Central memory CD8-positive, alpha-beta T cell (primary cell): ENCODE measurements at regions not wholly inside any gene's neighbourhood (a gene's known extent, or its start where the extent isn't known, plus 50 kb on each side); places are given as distances from the start of the nearest gene placed in this dataset.

Source experiments
- ATAC-seq: fragments of 150-1000 bp; cut with Tn5 transposase; replicated peaks from 2 replicates; pipeline ENCODE4 v1.10.0; 2022; ENCODE audit warnings: mild to moderate bottlenecking, moderate FRiP score, moderate number of reproducible peaks; ENCODE audit not compliant: poor library complexity, severe bottlenecking; ENCODE audit errors: extremely low read depth
- DNase-seq, 2 donors: peaks; one replicate each; pipeline ENCODE4 v3.0.0; 2021; ENCODE audit warnings: low spot score in 2 of 2
- H3K27ac Mint-ChIP-seq: one replicate; pipeline ENCODE4 v1.8.0; 2022; ENCODE audit warnings: low read depth, mild to moderate bottlenecking, moderate library complexity, mixed read lengths
- H3K27me3 Mint-ChIP-seq: one replicate; pipeline ENCODE4 v1.8.0; 2022; ENCODE audit warnings: mixed read lengths
- H3K36me3 Mint-ChIP-seq: one replicate; pipeline ENCODE4 v1.8.0; 2022; ENCODE audit warnings: mild to moderate bottlenecking, moderate library complexity, mixed read lengths; ENCODE audit not compliant: insufficient read depth
- H3K4me1 Mint-ChIP-seq: one replicate; pipeline ENCODE4 v1.8.0; 2022; ENCODE audit warnings: mixed read lengths
- H3K4me3 Mint-ChIP-seq: one replicate; pipeline ENCODE4 v1.8.0; 2022; ENCODE audit warnings: mild to moderate bottlenecking, moderate library complexity, mixed read lengths
- H3K9me3 Mint-ChIP-seq: one replicate; pipeline ENCODE4 v1.8.0; 2022; ENCODE audit warnings: mixed read lengths

DNA sequence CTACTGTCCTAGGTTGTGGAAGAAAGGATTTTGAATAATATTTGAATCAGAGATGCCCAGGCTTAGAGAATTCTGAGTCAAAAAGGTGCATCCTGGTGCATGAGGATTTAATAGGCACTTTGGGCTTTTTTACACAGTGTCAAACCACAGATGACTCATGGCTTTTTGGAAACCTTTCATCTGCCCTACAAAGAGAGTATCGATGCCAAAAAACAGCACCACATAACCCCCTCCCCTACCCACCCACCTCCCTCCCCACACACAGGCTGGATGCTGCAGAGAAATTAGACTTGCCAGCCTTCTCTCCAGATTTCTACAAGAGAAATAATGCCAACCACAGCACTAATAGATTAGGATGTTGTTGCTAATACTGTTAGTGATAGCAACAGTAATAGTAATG, 779.3 kb downstream of the NLGN4X start:
- Mint-ChIP-seq H3K4me3 (no peak overlapping the region), H3K27me3 (no peaks in the 10 kb centered on the region), H3K9me3 (no peaks in the 10 kb centered on the region), H3K4me1 (no peaks in the 10 kb centered on the region), H3K36me3 (no peaks in the 10 kb centered on the region), H3K27ac (no peak overlapping the region)
- ATAC-seq (no peak), DNase-seq (no peak)

DNA sequence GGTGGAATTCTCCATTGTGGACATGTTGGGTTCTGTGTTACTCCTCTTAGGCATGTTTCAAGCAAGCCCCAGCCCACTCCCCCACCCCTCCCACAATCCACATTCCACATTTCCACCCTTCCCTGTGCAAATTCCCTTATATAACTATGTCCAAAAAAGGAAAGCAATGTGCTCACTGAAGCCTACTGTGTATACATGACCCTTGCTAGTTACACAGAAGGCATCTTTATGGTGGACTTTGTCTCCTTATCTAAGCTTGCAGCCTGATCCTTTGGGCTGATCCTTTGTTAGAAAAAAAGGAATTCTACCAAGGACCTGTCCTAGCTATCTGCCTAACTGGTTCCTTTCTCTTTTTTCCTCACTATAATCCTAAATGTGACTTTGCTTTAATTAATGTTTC, 796.8 kb downstream of the NLGN4X start:
- DNase-seq (no peak), ATAC-seq (no peak)
- no peak overlapping the region for H3K27ac Mint-ChIP-seq
- no peaks in the 10 kb centered on the region for H3K27me3 Mint-ChIP-seq
- peaks cover 12% of the 10 kb centered on the region for H3K9me3 Mint-ChIP-seq
- H3K36me3 Mint-ChIP-seq: no peaks in the 10 kb centered on the region
- H3K4me3 Mint-ChIP-seq: no peak overlapping the region
- no peaks in the 10 kb centered on the region for H3K4me1 Mint-ChIP-seq

DNA sequence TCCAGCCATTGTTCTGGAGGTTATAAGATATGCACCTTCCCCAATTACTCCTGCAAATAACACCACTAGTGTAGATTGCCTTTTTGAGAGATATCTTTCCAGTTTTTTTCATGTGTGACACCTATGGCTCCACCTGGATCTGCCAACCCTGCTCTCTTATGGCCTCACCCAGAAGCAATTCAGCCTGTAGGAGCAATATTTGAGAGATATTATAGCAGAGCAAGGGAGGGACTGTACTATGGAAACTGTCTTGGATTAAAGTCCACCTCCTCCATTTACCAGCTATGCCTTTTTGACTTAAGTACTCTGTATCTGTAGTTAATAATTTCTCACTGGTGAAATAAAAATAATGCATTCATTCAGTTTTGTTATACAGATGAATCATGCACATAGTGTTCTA, 803.5 kb downstream of the NLGN4X start:
- H3K27me3 Mint-ChIP-seq: no peaks in the 10 kb centered on the region

DNA sequence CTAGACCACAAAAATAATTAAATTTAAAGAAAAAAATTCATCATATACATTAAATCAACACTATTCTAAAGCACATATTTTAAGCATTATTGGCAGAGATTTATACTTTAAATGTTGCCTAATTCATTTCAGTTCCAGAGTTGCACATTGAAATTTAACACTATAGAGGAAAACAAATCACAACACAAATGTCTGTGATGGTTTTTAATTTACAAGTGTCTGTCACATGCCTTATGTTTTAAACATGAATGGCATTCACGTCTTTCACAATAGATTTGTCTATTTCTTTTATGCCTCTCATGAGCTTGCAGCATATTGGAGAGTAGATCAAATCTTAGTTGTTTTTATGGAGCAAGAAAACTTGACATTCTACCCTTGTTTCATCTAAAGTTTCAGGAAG, 811.3 kb downstream of the NLGN4X start:
- H3K36me3 Mint-ChIP-seq: no peaks in the 10 kb centered on the region
- no peak overlapping the region for H3K4me3 Mint-ChIP-seq
- DNase-seq: no peak
- no peaks in the 10 kb centered on the region for H3K4me1 Mint-ChIP-seq
- H3K9me3 Mint-ChIP-seq: peaks cover 3% of the 10 kb centered on the region
- no peak overlapping the region for H3K27ac Mint-ChIP-seq
- ATAC-seq: no peak
- no peaks in the 10 kb centered on the region for H3K27me3 Mint-ChIP-seq

More for the DNA sequence above, 803.5 kb downstream of the NLGN4X start:
- DNase-seq (no peak), ATAC-seq (no peak)
- no peak overlapping the region for H3K4me3 Mint-ChIP-seq
- H3K4me1 Mint-ChIP-seq: no peaks in the 10 kb centered on the region
- H3K27ac Mint-ChIP-seq: no peak overlapping the region
- H3K9me3 Mint-ChIP-seq: peaks cover 13% of the 10 kb centered on the region
- no peaks in the 10 kb centered on the region for H3K36me3 Mint-ChIP-seq

DNA sequence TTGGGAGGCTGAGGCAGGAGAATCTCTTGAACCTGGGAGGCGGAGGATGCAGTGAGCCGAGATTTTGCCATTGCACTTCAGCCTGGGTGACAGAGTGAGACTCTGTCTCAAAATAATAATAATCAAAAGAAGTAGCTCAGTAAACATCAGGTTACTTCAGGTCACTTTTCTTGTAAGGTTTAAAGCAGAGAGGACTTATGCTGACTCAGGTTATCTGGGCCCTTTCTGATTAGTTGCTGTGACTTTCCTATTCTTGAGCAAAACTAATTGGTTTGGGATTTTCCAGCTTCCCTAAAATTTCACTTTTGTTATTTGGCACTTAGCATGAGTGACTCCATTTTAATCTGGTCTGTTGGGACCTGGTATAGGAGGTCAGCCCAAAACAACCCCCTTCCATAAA, 812.9 kb downstream of the NLGN4X start:
- DNase-seq (no peak), ATAC-seq (no peak)
- H3K4me3 Mint-ChIP-seq: no peak overlapping the region
- no peak overlapping the region for H3K27ac Mint-ChIP-seq
- peaks cover 5% of the 10 kb centered on the region for H3K9me3 Mint-ChIP-seq
- H3K27me3 Mint-ChIP-seq: no peaks in the 10 kb centered on the region
- H3K4me1 Mint-ChIP-seq: no peaks in the 10 kb centered on the region
- no peaks in the 10 kb centered on the region for H3K36me3 Mint-ChIP-seq

DNA sequence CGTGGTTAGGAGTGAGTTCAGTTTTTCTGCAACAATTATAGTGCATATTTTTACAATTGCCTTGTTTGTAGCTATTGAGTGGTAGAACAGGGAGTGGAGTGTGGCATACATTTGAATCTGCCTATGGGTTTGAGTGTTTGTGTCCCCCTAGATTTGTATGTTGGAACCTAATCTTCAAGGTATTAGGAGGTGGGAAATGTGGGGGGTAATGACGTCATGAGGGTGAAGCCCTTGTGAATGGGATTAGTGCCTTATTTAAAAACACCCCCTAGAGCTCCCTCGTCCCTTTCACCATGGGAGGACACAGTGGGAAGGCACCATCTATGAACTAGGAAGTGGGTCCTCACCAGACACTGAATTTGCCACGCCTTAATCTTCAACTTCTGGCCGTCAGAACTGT, 819.6 kb downstream of the NLGN4X start:
- no peak overlapping the region for H3K4me3 Mint-ChIP-seq
- peaks cover 5% of the 10 kb centered on the region for H3K9me3 Mint-ChIP-seq
- H3K36me3 Mint-ChIP-seq: no peaks in the 10 kb centered on the region

DNA sequence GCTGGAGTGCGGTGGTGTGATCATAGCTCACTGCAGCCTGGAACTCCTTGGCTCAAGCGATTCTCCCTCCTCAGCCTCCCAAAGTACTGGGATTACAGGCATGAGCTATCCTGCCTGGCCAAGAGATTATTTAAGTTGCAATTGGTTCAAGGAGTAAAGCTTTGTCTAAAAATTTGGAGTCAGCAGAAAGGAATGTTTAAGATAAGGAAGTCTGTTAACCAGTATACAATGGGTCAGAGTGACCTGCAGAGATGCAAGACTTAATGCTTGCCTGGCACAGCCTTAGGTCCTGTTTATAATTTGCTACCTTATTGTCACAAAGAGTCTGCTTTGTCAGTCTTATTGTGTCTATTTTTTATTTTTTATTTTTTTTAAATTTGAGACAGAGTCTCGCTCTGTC, 826.2 kb downstream of the NLGN4X start:
- Mint-ChIP-seq H3K4me1 (no peaks in the 10 kb centered on the region), H3K4me3 (no peak overlapping the region), H3K27ac (no peak overlapping the region), H3K36me3 (no peaks in the 10 kb centered on the region), H3K27me3 (no peaks in the 10 kb centered on the region), H3K9me3 (no peaks in the 10 kb centered on the region)
- ATAC-seq (no peak), DNase-seq (no peak)

More for the DNA sequence above, 819.6 kb downstream of the NLGN4X start:
- Mint-ChIP-seq H3K27me3 (no peaks in the 10 kb centered on the region), H3K27ac (no peak overlapping the region), H3K4me1 (no peaks in the 10 kb centered on the region)
- ATAC-seq (no peak), DNase-seq (no peak)

DNA sequence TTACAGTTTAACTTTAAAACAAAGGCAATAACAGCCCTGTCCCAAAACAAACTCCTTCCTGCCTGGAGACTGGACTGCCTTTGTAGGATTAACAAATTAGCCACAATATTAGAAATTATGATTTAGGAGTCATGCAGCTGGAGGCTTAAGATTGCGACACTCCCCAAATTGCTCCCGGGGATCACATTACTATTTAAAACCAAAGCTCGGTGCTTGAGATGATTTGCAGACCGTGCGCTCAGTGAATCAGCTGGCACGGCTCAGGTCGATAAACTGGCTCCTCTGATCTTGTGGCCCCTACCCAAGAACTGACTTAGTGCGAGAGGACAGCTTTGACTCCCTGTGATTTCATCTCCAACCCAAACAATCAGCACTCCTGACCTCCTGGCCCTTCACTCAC, 829.3 kb downstream of the NLGN4X start:
- DNase-seq (no peak), ATAC-seq (no peak)
- no peaks in the 10 kb centered on the region for H3K36me3 Mint-ChIP-seq
- H3K27me3 Mint-ChIP-seq: no peaks in the 10 kb centered on the region
- no peaks in the 10 kb centered on the region for H3K9me3 Mint-ChIP-seq
- no peak overlapping the region for H3K27ac Mint-ChIP-seq
- H3K4me3 Mint-ChIP-seq: no peak overlapping the region
- H3K4me1 Mint-ChIP-seq: no peaks in the 10 kb centered on the region

DNA sequence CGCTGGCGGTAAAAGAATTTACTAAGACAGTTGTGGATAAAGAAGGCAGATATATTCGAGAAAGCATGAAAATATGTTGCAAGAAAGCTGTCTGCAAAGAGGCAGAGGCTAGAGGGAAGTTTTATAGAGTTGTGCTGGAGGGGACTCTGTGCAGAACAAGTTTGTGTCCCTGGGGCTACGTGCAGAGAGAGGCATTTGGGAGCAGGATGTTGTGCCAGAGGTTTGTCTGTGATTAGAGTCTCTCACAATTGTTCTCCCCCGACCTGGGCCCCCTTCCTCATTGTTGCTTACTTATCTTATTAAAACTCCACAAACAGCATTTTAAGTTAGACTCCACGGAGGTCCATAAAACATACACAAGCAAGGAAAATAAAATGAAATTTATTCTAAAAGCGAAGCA, 831.3 kb downstream of the NLGN4X start:
- Mint-ChIP-seq H3K4me1 (no peaks in the 10 kb centered on the region), H3K27ac (no peak overlapping the region), H3K9me3 (no peaks in the 10 kb centered on the region), H3K27me3 (no peaks in the 10 kb centered on the region), H3K36me3 (no peaks in the 10 kb centered on the region), H3K4me3 (no peak overlapping the region)
- no peak for ATAC-seq
- no peak for DNase-seq

DNA sequence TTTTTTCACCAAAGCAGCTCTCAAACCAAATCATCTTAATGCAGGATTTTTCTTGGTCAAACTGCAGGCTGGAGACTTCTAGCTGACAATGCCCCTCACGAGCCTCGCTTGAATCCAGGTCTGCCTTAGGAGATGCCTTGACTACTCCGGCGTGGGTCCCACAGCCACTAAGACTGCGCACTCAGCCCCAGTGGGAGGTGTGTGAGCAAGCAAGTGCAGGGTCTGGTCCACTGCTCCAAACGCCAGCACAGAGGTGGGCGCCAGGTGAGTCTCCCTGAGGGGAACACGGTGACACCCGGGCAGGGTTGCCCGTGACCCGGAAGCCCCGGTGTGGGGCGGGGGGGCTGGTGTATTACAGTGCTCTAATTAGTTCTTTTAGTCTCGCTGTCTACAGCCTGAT, 838.3 kb downstream of the NLGN4X start:
- no peaks in the 10 kb centered on the region for H3K4me1 Mint-ChIP-seq
- DNase-seq (no peak), ATAC-seq (no peak)
- H3K4me3 Mint-ChIP-seq: no peak overlapping the region
- H3K27ac Mint-ChIP-seq: no peak overlapping the region
- H3K9me3 Mint-ChIP-seq: no peaks in the 10 kb centered on the region
- H3K27me3 Mint-ChIP-seq: no peaks in the 10 kb centered on the region
- no peaks in the 10 kb centered on the region for H3K36me3 Mint-ChIP-seq

DNA sequence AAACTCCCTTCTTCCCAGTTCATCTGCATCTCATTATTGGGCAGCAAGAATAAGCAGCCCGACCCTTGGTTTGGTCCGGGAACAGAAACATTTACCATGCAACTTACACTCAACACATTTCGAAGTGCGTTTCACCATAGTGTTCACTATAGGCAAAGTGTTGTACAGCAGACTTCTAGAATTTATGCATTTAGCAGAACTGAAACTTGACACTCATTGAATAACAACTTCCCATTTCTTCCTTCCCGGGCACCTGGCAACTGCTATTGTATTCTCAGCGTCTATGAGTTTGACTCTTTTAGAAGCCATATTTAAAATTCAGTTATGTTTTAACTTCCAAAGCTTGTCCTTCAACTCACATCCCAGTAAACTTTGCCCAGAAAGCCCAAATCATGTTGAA, 840.6 kb downstream of the NLGN4X start:
- H3K36me3 Mint-ChIP-seq: no peaks in the 10 kb centered on the region
- no peak for DNase-seq
- no peak overlapping the region for H3K27ac Mint-ChIP-seq
- H3K9me3 Mint-ChIP-seq: no peaks in the 10 kb centered on the region
- H3K4me1 Mint-ChIP-seq: no peaks in the 10 kb centered on the region
- no peak overlapping the region for H3K4me3 Mint-ChIP-seq
- no peaks in the 10 kb centered on the region for H3K27me3 Mint-ChIP-seq
- no peak for ATAC-seq

DNA sequence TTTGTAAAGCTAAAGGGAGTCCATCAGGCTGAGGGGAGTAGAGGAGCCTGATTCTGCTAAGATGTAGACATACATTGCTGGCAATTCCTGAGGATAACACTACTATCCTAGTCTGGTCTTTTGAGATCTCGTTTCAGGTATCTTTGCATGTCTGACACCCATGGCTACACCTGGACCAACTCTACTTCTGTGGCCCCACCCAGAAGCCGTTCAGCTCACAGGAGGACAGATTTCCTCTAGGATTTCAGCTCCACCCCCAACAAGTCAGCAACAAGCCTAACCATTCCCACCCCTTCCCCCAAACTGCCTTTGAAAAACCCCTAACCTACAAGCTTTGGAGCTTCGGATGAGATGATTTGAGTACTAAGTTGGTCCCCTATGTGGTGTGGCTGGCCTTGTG, 848.2 kb downstream of the NLGN4X start:
- Mint-ChIP-seq H3K9me3 (no peaks in the 10 kb centered on the region), H3K27ac (no peak overlapping the region), H3K4me1 (no peaks in the 10 kb centered on the region), H3K4me3 (no peak overlapping the region), H3K27me3 (no peaks in the 10 kb centered on the region), H3K36me3 (no peaks in the 10 kb centered on the region)
- ATAC-seq (no peak), DNase-seq (no peak)

DNA sequence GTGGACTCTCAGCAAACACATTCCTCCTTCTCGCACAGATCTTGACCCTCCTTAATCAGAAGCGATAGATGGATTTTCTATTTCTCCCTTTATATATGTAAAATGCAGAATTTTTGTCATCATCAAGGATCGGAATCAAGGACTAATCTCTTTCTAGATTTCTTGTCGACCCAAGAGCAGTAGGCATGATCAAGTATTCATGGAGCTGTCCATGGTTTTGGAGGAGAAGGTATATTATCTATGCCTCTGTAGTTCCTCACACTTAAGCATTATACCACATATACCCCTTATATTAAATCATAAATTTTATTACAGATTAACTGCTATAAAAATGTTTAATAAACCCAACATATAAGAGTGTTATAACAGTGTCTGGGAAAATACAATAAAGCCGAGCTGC, 886.8 kb downstream of the NLGN4X start:
- H3K9me3 Mint-ChIP-seq: peaks cover 15% of the 10 kb centered on the region
- H3K4me3 Mint-ChIP-seq: no peak overlapping the region
- H3K4me1 Mint-ChIP-seq: no peaks in the 10 kb centered on the region
- ATAC-seq: no peak
- DNase-seq: no peak
- no peak overlapping the region for H3K27ac Mint-ChIP-seq
- no peaks in the 10 kb centered on the region for H3K36me3 Mint-ChIP-seq
- H3K27me3 Mint-ChIP-seq: no peaks in the 10 kb centered on the region

DNA sequence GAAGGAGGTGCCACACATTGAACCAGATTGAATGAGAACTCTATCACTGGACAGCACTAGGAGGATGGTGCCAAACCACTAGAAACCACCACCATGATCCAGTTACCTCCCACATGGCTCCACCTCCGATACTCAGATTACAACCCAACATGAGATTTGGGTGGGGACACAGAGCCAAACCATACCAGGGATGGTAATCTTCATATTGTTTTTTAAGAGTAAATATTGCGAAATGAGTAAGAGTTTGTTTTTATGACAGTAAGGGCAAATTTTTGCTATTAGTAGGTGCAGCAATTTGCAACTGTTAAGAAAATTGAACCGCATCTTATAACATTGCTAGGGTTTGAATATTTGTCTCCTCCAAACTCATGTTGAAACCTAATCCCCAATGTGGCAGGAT, 891.5 kb downstream of the NLGN4X start:
- DNase-seq (no peak), ATAC-seq (no peak)
- H3K9me3 Mint-ChIP-seq: peaks cover 5% of the 10 kb centered on the region
- H3K36me3 Mint-ChIP-seq: no peaks in the 10 kb centered on the region
- H3K4me1 Mint-ChIP-seq: no peaks in the 10 kb centered on the region
- no peaks in the 10 kb centered on the region for H3K27me3 Mint-ChIP-seq
- H3K4me3 Mint-ChIP-seq: no peak overlapping the region
- no peak overlapping the region for H3K27ac Mint-ChIP-seq
